ENCODE measurements at regions not wholly inside any gene's neighbourhood (a gene's known extent, or its start where the extent isn't known, plus 50 kb on each side); places are given as distances from the start of the nearest gene placed in this dataset.

GRCh38 chr18:43952398-43952797 lies 675.1 kb upstream of the SYT4 start:
- no peak for DNase-seq (ENCODE audit: low read depth)
- TF ChIP-seq POLR2A (IDR thresholded peaks at IDR 0.05; ENCODE audit: extremely low read depth, insufficient read length) (no peak), MYC (IDR thresholded peaks at IDR 0.05; ENCODE audit: low read depth, low read length) (no peak), CTCF (IDR thresholded peaks at IDR 0.05; ENCODE audit: low read depth, low read length) (no peak), MAX (IDR thresholded peaks at IDR 0.05; ENCODE audit: low read depth, low read length) (no peak)
- H3K4me3 ChIP-seq (ENCODE audit: low read depth, low read length) = no peak overlapping the region

GRCh38 chr18:43961722-43962121 lies 684.4 kb upstream of the SYT4 start:
- H3K4me3 ChIP-seq (ENCODE audit: low read depth, low read length) = no peak overlapping the region
- TF ChIP-seq CTCF (IDR thresholded peaks at IDR 0.05; ENCODE audit: low read depth, low read length) = no peak
- no peak for TF ChIP-seq POLR2A (IDR thresholded peaks at IDR 0.05; ENCODE audit: extremely low read depth, insufficient read length)
- no peak for TF ChIP-seq MAX (IDR thresholded peaks at IDR 0.05; ENCODE audit: low read depth, low read length)
- no peak for TF ChIP-seq MYC (IDR thresholded peaks at IDR 0.05; ENCODE audit: low read depth, low read length)
- DNase-seq (ENCODE audit: low read depth) = no peak

- TF ChIP-seq POLR2A (IDR thresholded peaks at IDR 0.05; ENCODE audit: extremely low read depth, insufficient read length) (no peak), MAX (IDR thresholded peaks at IDR 0.05; ENCODE audit: low read depth, low read length) (no peak)
- no peak for DNase-seq (ENCODE audit: low read depth)
- H3K4me3 ChIP-seq (ENCODE audit: low read depth, low read length) = no peak overlapping the region
Observed at GRCh38 chr18:43964666-43965065, 687.4 kb upstream of the SYT4 start.

- H3K4me3 ChIP-seq (ENCODE audit: low read depth, low read length) = no peak overlapping the region
- no peak for TF ChIP-seq CTCF (IDR thresholded peaks at IDR 0.05; ENCODE audit: low read depth, low read length)
- no peak for TF ChIP-seq POLR2A (IDR thresholded peaks at IDR 0.05; ENCODE audit: extremely low read depth, insufficient read length)
- TF ChIP-seq MYC (IDR thresholded peaks at IDR 0.05; ENCODE audit: low read depth, low read length) = no peak
- TF ChIP-seq MAX (IDR thresholded peaks at IDR 0.05; ENCODE audit: low read depth, low read length) = no peak
- no peak for DNase-seq (ENCODE audit: low read depth)
Observed at GRCh38 chr18:43965691-43966090, 688.4 kb upstream of the SYT4 start.

- no peak for DNase-seq (ENCODE audit: low read depth)
- no peak overlapping the region for H3K4me3 ChIP-seq (ENCODE audit: low read depth, low read length)
- TF ChIP-seq CTCF (IDR thresholded peaks at IDR 0.05; ENCODE audit: low read depth, low read length) = no peak
- TF ChIP-seq POLR2A (IDR thresholded peaks at IDR 0.05; ENCODE audit: extremely low read depth, insufficient read length) = no peak
- no peak for TF ChIP-seq MYC (IDR thresholded peaks at IDR 0.05; ENCODE audit: low read depth, low read length)
- TF ChIP-seq MAX (IDR thresholded peaks at IDR 0.05; ENCODE audit: low read depth, low read length) = no peak
Observed at GRCh38 chr18:43970656-43971055, 693.4 kb upstream of the SYT4 start.

- no peak for DNase-seq (ENCODE audit: low read depth)
- TF ChIP-seq MYC (IDR thresholded peaks at IDR 0.05; ENCODE audit: low read depth, low read length) (no peak), MAX (IDR thresholded peaks at IDR 0.05; ENCODE audit: low read depth, low read length) (no peak), POLR2A (IDR thresholded peaks at IDR 0.05; ENCODE audit: extremely low read depth, insufficient read length) (no peak), CTCF (IDR thresholded peaks at IDR 0.05; ENCODE audit: low read depth, low read length) (no peak)
- no peak overlapping the region for H3K4me3 ChIP-seq (ENCODE audit: low read depth, low read length)
Observed at GRCh38 chr18:43978174-43978573, 700.9 kb upstream of the SYT4 start.
